Dermis microvascular lymphatic vessel endothelial cell (primary cell): ENCODE measurements at regions not wholly inside any gene's neighbourhood (a gene's known extent, or its start where the extent isn't known, plus 50 kb on each side); places are given as distances from the start of the nearest gene placed in this dataset.
"Not testable (repeated sequence)": the region's sequence is repeated elsewhere in the genome, so short reads cannot be mapped to it uniquely, and the experiment has no call there.

Experiments used
- DNase-seq, 2 donors: peaks; one replicate each; pipeline versions ENCODE4 v3.0.0 to v3.0.0-alpha.2; 2010; ENCODE audit warnings: low read depth in 2 of 2

- no peak for DNase-seq
Measured at GRCh38 chr5:67880876-67881275, 334.7 kb upstream of the PIK3R1 start.

- no peak for DNase-seq
Measured at GRCh38 chr5:67880511-67880805, 335.1 kb upstream of the PIK3R1 start.

GRCh38 chr5:67879620-67880510 is 335.7 kb upstream of the PIK3R1 start:
- DNase-seq, result no peak

DNA sequence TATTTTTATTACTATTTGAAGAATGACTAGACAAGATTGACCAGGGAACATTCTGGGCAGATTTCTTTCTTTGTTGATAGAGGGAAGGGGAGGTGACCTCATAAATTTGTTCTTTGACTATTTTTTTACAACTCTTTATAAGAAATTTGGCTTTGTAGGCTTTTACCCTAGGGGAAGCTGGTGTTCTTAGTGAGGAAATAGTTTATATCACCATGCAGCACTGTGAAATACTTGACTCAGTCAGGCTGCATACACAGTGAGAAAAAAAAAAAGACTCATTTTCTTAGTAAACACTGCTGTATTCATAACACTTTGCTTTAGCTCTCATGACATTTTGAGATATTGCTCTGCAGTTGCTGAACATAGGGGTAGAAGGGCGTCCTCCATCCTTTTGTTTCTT is 336.6 kb upstream of the PIK3R1 start:
- no peak for DNase-seq

DNA sequence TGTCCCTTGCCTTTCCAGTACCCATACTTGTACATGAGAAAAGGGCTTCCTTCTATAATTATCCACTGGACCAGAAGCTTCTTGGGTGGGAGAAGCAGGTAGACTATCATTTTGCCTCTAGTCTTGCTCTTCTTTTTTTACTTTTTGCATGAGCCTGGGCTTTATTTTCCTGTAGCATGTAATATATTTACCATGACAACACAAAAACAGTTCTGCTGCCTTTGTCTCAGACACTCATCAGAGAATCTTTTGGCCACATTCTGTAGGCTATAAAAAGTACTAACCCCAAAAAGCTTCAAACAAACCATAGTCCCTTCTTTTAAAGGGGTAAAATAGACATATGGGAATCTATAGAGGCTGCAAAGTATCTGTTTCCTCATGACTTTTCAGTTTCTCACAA is 339.2 kb upstream of the PIK3R1 start:
- no peak for DNase-seq

DNA sequence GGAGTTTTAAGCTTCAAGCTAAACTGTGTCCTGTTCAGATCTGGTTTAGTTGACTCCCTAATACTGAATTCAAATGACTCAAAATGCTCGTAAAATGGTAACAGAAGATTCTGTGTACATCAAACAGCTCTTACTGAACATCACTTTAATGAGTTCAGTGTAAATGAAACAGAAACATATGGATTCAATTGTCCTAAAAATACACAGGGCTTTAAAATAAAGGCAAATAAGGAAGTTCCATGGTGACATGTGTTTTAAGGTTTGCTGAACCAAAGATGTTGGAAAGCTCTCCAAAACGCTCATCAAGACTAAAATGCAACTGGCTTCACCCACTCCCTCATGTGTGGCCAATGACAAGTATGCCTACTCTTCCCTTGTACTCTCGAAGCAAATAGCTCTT is 340.0 kb upstream of the PIK3R1 start:
- no peak for DNase-seq

DNA sequence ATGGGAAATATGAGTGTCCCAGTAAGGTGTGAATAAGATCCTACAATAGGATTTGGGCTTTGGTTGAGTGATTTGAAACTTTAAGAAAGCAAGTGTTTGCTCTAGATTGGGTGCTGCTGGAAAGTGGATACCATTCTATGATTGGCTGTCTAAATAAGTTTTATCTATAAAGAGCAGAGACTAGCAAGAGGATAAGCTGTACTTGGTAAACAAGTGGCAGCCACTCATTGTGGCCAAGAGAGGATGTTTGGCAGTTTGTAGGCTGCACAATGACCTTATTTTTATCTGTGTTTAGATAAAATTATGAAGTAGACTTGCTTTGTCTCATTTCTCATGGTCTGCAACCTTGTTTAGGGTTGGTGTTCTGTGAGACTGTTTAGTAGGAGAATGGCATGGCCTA is 341.6 kb upstream of the PIK3R1 start:
- no peak for DNase-seq

DNA sequence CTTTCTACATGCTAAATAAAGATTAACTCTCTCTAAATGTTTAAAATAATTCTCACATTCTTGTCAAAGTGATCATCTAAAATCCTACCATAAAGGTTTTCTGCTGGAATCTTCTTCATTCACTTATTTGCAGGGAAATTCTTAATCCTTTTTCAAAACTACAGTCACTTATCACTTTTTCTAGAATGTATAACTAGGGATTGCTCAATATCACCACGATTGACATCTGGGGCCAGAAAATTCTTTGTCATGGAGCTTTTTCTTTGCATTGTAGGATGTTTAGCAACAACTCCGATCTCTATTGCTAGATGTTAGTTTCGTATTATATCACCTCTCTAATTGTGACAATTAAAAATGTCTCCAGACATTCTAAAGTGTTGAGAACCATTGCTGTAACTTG is 344.9 kb upstream of the PIK3R1 start:
- no peak for DNase-seq

DNA sequence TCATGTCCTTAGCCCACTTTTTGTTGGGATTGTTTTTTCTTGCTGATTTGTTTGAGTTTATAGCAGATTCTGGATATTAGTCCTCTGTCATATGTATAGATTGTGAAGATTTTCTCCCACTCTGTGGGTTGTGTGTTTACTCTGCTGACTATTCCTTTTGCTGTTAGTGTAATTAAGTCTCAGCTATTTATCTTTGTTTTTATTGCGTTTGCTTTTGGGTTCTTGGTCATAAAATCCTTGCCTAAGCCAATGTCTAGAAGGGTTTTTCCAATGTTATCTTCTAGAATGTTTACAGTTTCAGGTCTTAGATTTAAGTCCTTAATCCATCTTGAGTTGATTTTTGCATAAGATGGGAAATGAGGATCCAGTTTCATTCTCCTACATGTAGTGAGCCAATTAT is 351.2 kb upstream of the PIK3R1 start:
- DNase-seq, result not testable (repeated sequence)

DNA sequence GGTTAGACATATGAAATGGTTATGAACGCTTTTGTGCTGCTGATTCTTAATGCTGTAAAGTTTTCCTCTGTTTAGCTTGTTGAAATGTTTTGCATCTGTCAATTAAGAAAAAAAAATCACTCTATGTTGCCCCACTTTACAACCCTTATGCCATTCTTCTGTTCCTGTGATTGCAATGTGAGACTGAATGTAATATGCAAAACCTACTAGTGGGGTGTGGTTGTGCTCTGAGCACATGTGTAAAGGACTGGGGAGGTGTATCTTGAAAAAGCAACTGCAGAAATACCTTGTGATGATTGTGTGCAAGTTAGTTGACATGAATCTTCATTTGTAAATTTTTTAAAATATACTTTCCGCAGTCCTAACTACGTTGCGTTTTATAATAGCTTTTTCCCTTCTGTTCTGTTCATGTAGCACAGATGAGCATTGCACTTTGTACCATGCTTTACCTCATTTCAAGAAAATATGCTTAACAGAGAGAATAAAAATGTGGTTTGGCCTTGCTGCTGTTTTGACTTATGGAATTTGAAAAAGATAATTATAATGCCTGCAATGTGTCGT is 357.0 kb upstream of the PIK3R1 start:
- DNase-seq, result no peak

DNA sequence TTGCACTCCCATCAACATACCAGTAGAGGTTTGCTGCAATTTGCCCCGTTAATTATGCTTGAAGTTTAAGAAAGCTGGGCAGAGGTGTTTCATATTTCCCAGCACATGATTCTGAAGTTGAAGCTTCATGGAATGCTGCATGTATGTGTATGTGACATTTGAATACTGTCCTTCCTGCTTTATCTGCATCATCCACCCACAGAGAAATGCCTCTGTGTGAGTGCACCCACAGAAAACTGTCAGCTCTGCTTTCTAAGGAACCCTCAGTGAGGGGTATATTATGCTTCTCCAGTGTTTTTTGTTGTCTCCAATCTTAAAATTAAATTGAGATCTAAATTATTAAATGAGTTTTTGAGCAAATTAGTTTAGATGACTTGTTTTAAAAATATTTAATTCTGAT is 358.1 kb upstream of the PIK3R1 start:
- no peak for DNase-seq

DNA sequence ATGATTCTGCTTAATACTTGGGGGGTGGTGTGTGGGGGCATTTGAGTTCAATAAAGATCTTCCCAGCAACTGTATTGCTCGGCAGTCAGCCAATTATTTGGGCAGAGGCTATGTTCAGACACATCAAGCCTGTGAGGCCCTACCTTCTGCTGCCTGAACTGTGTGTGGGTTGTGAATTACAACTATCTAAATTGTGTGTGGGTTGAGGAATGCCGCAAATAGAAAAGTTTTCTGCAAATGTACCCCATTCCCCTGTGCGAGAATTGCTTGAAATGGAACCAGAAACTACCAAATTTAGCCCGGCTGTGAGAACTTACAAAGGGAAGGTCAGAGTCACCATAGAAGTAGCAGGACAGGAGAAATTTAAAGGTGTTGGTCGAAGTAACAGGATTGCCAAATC is 360.0 kb upstream of the PIK3R1 start:
- no peak for DNase-seq

DNA sequence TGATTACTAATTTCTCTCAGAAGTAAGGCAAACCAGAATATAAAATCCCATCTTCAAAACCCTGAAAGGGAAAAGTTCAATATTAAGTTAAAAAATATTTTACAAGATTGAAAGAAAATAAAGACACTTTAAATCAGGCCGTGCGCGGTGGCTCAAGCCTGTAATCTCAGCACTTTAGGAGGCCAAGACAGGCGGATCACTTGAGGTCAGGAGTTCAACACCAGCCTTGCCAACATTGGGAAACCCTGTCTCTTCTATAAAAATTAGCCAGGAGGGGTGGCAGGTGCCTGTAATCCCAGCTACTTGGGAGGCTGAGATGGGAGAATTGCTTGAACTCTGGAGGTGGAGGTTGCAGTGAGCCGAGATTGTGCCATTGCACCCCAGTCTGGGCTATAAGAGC is 364.6 kb upstream of the PIK3R1 start:
- DNase-seq, result not testable (repeated sequence)

- no peak for DNase-seq
Measured at GRCh38 chr5:67844924-67845323, 370.6 kb upstream of the PIK3R1 start.

DNA sequence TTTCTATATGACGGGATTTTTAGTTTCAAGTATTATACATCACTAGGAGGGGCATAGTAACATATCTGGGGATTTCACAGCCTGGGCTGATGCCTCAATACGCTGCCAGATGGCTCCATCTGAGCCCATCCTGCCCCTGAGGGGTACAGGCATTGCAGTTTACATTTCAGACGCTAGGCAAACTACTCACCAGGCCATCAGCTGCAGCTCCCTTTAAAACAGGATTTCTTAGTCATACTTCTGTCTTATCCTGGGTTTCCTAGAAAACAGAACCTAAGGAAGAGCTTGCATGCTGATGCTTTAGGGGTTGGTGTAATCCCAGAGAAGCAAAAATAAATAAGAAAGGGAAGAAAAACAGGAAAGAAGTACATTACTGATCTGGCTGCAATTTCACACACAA is 372.8 kb upstream of the PIK3R1 start:
- peak in 1 of 2 donors; percentile 45 for DNase-seq

DNA sequence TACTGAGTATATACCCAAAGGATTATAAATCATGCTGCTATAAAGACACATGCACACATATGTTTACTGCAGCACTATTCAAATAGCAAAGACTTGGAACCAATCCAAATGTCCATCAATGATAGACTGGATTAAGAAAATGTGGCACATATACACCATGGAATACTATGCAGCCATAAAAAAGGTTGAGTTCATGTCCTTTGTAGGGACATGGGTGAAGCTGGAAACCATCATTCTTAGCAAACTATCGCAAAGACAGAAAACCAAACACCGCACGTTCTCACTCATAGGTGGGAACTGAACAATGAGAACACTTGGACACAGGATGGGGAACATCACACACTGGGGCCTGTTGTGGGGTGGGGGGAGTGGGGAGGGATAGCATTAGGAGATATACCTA is 378.3 kb upstream of the PIK3R1 start:
- DNase-seq, result not testable (repeated sequence)

DNA sequence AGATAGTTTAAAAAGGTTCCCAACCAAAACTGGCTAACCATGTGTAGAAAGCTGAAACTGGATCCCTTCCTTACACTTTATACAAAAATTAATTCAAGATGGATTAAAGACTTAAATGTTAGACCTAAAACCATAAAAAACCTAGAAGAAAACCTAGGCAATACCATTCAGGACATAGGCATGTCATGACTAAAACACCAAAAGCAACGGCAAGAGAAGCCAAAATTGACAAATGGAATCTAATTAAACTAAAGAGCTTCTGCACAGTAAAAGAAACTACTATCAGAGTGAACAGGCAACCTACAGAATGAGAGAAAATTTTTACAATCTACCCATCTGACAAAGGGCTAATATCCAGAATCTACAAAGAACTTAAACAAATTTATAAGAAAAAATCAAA is 379.1 kb upstream of the PIK3R1 start:
- not testable (repeated sequence) for DNase-seq

GRCh38 chr5:67831048-67831447 is 384.5 kb upstream of the PIK3R1 start:
- no peak for DNase-seq

GRCh38 chr5:67827541-67827940 is 388.0 kb upstream of the PIK3R1 start:
- no peak for DNase-seq

- no peak for DNase-seq
Measured at GRCh38 chr5:67824852-67825251, 390.7 kb upstream of the PIK3R1 start.

DNA sequence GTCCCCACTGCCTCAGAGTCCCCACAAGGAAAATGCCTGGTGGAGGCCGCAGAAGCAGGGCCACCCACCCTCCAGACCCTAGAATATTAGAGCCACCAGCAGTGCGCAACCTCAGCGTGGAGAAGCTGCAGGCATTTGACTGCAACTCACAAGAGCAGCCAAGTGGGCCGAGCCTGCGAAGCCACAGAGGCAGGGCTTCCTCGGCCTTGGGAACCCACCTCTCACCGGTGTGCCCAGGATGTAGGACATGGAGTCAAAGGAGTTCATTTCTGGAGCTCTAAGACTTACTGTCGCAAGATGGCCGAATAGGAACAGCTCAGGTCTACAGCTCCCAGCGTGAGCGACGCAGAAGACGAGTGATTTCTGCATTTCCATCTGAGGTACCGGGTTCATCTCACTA is 397.9 kb upstream of the PIK3R1 start:
- no peak for DNase-seq

DNA sequence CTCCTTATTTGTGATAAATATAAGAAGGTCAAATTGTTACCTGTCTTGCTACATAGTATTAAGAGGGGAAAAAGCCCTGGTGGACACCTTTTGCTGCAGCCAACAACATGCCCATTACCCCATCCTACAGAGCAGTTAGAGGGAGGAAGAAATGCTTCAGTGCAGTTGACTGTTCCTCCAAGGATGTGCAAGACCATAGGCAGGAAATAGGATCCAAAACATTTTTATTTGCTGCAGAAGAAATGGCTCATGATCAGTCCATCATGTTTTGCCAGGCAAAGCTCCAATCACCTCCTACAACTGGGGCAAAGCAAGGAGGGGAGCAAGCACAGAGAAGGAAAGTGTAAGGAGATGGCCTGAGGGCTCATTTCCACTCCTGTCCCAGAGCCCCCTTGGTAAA is 399.1 kb upstream of the PIK3R1 start:
- DNase-seq, result no peak
